ENCODE measurements at regions not wholly inside any gene's neighbourhood (a gene's known extent, or its start where the extent isn't known, plus 50 kb on each side); places are given as distances from the start of the nearest gene placed in this dataset.

- Mint-ChIP-seq H3K27ac (no peak overlapping the region), H3K36me3 (no peaks in the 10 kb centered on the region), H3K4me1 (no peaks in the 10 kb centered on the region), H3K27me3 (ENCODE audit: low read depth) (peaks cover 16% of the 10 kb centered on the region), H3K4me3 (no peak overlapping the region), H3K9me3 (peaks cover 4% of the 10 kb centered on the region)
- TF ChIP-seq CTCF (IDR thresholded peaks at IDR 0.05; ENCODE audit: unreplicated experiment): no peak
- DNase-seq (ENCODE audit: low spot score in 2 of 2, unreplicated experiment in 2 of 2): no peak
Observed at GRCh38 chr5:4553978-4554377, 586.2 kb upstream of the ADAMTS16 start.

- H3K27ac Mint-ChIP-seq: no peak overlapping the region
- H3K36me3 Mint-ChIP-seq: peaks cover 4% of the 10 kb centered on the region
- H3K4me3 Mint-ChIP-seq: no peak overlapping the region
- no peak for TF ChIP-seq CTCF (IDR thresholded peaks at IDR 0.05; ENCODE audit: unreplicated experiment)
- peaks cover 13% of the 10 kb centered on the region for H3K9me3 Mint-ChIP-seq
- no peaks in the 10 kb centered on the region for H3K4me1 Mint-ChIP-seq
- peaks cover 15% of the 10 kb centered on the region for H3K27me3 Mint-ChIP-seq (ENCODE audit: low read depth)
- no peak for DNase-seq (ENCODE audit: low spot score in 2 of 2, unreplicated experiment in 2 of 2)
Observed at GRCh38 chr5:4555725-4556285, 584.3 kb upstream of the ADAMTS16 start.

- Mint-ChIP-seq H3K4me1 (no peaks in the 10 kb centered on the region), H3K4me3 (no peak overlapping the region), H3K27me3 (ENCODE audit: low read depth) (peaks cover 13% of the 10 kb centered on the region), H3K9me3 (peaks cover 37% of the 10 kb centered on the region), H3K36me3 (peaks cover 8% of the 10 kb centered on the region), H3K27ac (no peak overlapping the region)
- DNase-seq (ENCODE audit: low spot score in 2 of 2, unreplicated experiment in 2 of 2): no peak
- TF ChIP-seq CTCF (IDR thresholded peaks at IDR 0.05; ENCODE audit: unreplicated experiment): no peak
Observed at GRCh38 chr5:4561403-4561802, 578.7 kb upstream of the ADAMTS16 start.

GRCh38 chr5:4563400-4563799 is 576.7 kb upstream of the ADAMTS16 start:
- no peak for DNase-seq (ENCODE audit: low spot score in 2 of 2, unreplicated experiment in 2 of 2)
- H3K4me1 Mint-ChIP-seq: no peaks in the 10 kb centered on the region
- H3K36me3 Mint-ChIP-seq: peaks cover 11% of the 10 kb centered on the region
- H3K27me3 Mint-ChIP-seq (ENCODE audit: low read depth): no peaks in the 10 kb centered on the region
- no peak for TF ChIP-seq CTCF (IDR thresholded peaks at IDR 0.05; ENCODE audit: unreplicated experiment)
- no peak overlapping the region for H3K27ac Mint-ChIP-seq
- no peak overlapping the region for H3K4me3 Mint-ChIP-seq
- H3K9me3 Mint-ChIP-seq: peaks cover 44% of the 10 kb centered on the region

- no peak for DNase-seq (ENCODE audit: low spot score in 2 of 2, unreplicated experiment in 2 of 2)
- Mint-ChIP-seq H3K9me3 (peaks cover 14% of the 10 kb centered on the region), H3K36me3 (peaks cover 3% of the 10 kb centered on the region), H3K4me3 (no peak overlapping the region), H3K4me1 (peaks cover 19% of the 10 kb centered on the region), H3K27me3 (ENCODE audit: low read depth) (no peaks in the 10 kb centered on the region), H3K27ac (peak overlapping the region; percentile 11)
- TF ChIP-seq CTCF (IDR thresholded peaks at IDR 0.05; ENCODE audit: unreplicated experiment): no peak
Observed at GRCh38 chr5:4570047-4570995, 569.8 kb upstream of the ADAMTS16 start.
